Neural cell (in vitro differentiated cells): ENCODE measurements at regions not wholly inside any gene's neighbourhood (a gene's known extent, or its start where the extent isn't known, plus 50 kb on each side); places are given as distances from the start of the nearest gene placed in this dataset.

ENCODE experiments used
- EZH2 ChIP-seq: fragments of 200-600, 300-800 bp; shearing (Covaris generic), sonication (generic); IDR thresholded peaks from 2 replicates; pipeline ENCODE4 v1.6.1; 2014; ENCODE audit warnings: antibody characterized with exemption, low read length, borderline replicate concordance, mild to moderate bottlenecking; ENCODE audit not compliant: insufficient read depth, poor library complexity, severe bottlenecking
- SMC3 ChIP-seq: fragments of 450-650 bp; conservative IDR thresholded peaks from 2 replicates; pipeline ENCODE4 v1.6.1; 2014; ENCODE audit warnings: antibody characterized with exemption, mild to moderate bottlenecking, moderate library complexity; ENCODE audit not compliant: poor library complexity
- TAF1 ChIP-seq: IDR thresholded peaks from 2 replicates; pipeline ENCODE4 v1.6.1; 2012; ENCODE audit warnings: low read depth
- TF ChIP-seq, protein P1 (sequence below): fragments of 450-650 bp; IDR thresholded peaks from 2 replicates; pipeline ENCODE4 v1.5.1; 2014; ENCODE audit warnings: antibody characterized with exemption, mild to moderate bottlenecking, moderate library complexity; ENCODE audit not compliant: poor library complexity, severe bottlenecking

DNA sequence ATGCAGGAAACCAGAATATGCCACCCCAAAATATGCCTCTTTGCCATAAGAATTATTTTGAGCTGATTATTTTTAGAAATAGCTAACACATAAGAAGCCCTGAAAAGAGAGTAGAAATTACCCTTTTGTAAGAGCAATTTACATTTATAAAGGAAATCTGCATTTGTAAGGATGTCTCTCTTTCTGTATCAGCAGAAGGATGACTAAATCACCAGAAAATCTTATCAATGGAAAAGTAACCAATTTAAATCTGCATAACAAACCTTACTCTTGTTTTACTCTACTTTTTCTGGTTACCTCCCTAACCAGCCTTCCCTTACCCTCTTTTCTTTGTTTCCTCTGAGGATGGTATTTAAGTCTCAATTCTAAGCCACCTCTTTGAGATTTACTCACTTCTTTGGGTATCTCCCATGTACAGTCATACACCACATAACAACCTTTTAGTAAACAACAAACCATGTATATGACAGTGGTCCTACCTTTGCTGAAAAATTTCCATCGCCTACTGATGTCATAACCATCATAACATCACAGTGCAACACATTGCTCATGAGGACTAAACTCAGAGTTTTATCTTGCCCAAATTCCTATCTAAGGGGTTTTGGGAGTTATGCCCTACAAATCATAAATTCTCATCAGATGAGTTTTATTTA, 126.6 kb upstream of the PLPPR4 start:
- TF ChIP-seq, protein P1, sequence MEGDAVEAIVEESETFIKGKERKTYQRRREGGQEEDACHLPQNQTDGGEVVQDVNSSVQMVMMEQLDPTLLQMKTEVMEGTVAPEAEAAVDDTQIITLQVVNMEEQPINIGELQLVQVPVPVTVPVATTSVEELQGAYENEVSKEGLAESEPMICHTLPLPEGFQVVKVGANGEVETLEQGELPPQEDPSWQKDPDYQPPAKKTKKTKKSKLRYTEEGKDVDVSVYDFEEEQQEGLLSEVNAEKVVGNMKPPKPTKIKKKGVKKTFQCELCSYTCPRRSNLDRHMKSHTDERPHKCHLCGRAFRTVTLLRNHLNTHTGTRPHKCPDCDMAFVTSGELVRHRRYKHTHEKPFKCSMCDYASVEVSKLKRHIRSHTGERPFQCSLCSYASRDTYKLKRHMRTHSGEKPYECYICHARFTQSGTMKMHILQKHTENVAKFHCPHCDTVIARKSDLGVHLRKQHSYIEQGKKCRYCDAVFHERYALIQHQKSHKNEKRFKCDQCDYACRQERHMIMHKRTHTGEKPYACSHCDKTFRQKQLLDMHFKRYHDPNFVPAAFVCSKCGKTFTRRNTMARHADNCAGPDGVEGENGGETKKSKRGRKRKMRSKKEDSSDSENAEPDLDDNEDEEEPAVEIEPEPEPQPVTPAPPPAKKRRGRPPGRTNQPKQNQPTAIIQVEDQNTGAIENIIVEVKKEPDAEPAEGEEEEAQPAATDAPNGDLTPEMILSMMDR = no peak
- TF ChIP-seq EZH2 (no peak), SMC3 (no peak), TAF1 (no peak)
